ENCODE measurements at regions not wholly inside any gene's neighbourhood (a gene's known extent, or its start where the extent isn't known, plus 50 kb on each side); places are given as distances from the start of the nearest gene placed in this dataset.
A peak's percentile ranks its signal among the peaks of the same experiment; 100 is the strongest.

- DNase-seq (ENCODE audit: low read depth): peak; percentile 29
Observed at GRCh38 chr2:224211791-224212190, 172.7 kb upstream of the SERPINE2 start.

- DNase-seq (ENCODE audit: low read depth): no peak
Observed at GRCh38 chr2:224211181-224211480, 172.0 kb upstream of the SERPINE2 start.

- no peak for DNase-seq (ENCODE audit: low read depth)
Observed at GRCh38 chr2:224210286-224211180, 171.4 kb upstream of the SERPINE2 start.

- no peak for DNase-seq (ENCODE audit: low read depth)
Observed at GRCh38 chr2:224209555-224210285, 170.6 kb upstream of the SERPINE2 start.

DNA sequence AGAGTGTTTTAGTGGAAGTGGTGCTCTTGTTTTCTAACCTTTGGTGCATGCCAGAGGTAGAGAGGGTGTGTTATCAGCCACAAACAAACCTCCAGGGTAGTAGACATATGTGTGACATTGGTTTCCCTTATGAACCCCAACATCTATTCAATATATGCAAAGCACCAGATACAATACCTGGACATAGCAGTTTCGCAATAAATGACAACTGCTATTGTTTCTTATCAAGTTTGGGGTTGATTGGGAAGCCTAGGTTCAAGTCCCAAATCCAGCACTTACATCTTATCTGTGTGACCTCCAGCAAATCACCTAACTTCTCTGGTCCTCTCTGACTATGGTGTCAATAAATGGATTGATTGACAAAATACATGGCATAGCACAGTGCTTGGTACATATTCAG is 169.4 kb upstream of the SERPINE2 start:
- no peak for DNase-seq (ENCODE audit: low read depth)

DNA sequence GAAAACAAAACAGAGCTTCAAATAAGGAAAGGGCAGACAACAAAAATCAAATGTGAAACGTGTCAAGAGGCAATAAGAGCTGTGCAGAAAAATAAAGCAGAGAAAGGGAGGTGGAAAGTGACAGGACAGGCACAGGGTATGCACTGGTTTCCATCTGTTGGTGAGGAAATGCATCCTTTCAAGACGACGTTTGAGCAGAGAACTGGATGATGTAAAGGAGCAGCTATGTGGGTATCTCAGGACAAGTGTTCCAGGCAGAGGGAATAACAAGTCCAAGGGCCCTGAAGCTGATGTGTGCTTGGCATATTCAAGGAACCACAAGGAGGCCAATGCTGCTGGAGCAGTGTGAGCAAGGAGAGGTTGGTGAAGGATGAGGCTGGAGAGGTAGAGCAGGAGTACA is 168.9 kb upstream of the SERPINE2 start:
- no peak for DNase-seq (ENCODE audit: low read depth)

DNA sequence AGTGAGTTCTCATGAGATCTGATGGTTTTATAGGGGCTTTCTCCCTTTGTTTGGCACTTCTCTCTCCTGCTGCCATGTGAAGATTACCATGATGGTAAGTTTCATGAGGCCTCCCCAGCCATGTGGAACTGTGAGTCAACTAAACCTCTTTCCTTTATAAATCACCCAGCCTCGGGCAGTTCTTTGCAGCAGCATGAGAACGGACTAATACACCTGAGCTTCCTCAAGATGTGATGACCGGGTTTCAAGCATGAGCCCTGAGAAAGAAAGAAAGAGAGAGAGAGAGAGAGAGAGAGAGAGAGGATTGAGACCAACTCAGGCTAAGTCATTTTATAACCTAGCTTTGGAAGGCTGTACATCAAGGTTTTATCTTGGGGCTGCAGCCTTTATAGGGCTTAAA is 167.7 kb upstream of the SERPINE2 start:
- no peak for DNase-seq (ENCODE audit: low read depth)

- DNase-seq (ENCODE audit: low read depth): no peak
Observed at GRCh38 chr2:224202281-224202865, 163.3 kb upstream of the SERPINE2 start.

DNA sequence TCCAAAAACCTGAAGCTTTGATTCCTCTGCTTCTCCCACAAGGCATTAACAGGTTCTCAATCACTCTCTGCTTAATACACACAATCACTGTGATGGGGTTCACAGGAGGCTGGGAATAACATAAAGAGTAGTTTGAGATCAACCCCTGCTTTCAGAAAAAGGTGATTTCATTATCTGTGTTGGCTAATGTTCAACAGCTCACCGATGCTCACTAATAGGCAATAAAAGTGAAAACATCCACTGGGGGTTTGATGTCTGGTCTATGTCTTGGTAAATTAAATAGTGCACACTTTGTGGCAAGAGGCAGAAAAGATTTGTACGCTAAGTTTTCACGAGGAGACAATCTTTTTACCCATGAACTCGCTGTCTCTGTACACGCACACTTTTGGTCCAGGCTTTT is 159.3 kb upstream of the SERPINE2 start:
- no peak for DNase-seq (ENCODE audit: low read depth)

GRCh38 chr2:224196810-224197209 is 157.7 kb upstream of the SERPINE2 start:
- no peak for DNase-seq (ENCODE audit: low read depth)

DNA sequence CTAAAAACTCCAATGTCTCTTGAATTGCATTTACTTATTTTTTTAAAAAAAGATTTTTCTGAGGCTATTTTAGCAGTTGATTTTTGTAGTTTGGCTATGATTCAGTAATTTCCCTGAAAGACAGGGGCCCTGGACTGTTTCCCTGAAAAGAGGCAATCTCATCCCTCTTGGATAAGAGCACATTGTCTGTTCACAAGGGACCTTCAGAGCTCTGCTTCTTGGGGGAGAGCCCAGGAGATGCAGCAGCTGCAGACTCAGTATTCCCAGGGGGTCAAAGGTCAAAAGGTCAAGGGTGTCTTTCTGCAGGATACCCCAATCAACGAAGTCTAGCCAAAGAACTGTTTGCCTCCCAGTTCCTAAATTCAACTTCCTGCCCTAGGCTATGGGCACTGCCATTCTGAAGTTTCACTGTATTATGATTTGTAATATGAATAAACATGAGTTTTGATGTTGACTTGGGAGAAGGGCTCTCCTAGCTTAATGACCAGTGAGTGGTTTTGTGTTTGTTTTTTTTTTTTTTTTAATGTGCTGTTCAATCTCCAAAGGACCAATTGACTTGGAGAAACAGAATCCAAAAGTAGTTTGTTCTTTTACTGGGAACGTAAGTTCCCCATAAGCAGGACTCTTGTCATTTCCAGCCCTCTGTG is 157.0 kb upstream of the SERPINE2 start:
- DNase-seq (ENCODE audit: low read depth): peak; percentile 43

- no peak for DNase-seq (ENCODE audit: low read depth)
Observed at GRCh38 chr2:224194161-224194560, 155.1 kb upstream of the SERPINE2 start.

DNA sequence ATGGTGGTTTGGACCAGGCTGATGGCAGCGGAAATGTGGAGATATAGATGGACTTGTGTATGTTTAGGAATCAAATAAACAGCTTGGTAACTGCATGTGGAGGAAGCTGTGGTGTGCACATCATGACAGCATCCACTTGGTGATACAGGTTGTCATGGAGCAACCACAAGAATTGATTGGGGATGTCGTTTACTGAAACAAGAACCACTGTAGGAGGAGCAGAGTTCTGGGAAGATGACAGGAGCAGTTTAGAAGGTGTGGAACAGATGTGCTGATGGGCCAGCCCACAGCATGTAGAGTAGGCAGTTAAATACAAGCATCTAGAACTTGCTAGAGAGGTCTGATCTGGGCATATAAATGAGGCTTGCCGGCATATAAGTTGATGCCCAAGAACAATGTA is 152.4 kb upstream of the SERPINE2 start:
- no peak for DNase-seq (ENCODE audit: low read depth)

GRCh38 chr2:224190936-224191270 is 151.8 kb upstream of the SERPINE2 start:
- DNase-seq (ENCODE audit: low read depth): no peak

GRCh38 chr2:224190234-224190935 is 151.3 kb upstream of the SERPINE2 start:
- DNase-seq (ENCODE audit: low read depth): no peak

GRCh38 chr2:224187220-224187619 is 148.1 kb upstream of the SERPINE2 start:
- no peak for DNase-seq (ENCODE audit: low read depth)

DNA sequence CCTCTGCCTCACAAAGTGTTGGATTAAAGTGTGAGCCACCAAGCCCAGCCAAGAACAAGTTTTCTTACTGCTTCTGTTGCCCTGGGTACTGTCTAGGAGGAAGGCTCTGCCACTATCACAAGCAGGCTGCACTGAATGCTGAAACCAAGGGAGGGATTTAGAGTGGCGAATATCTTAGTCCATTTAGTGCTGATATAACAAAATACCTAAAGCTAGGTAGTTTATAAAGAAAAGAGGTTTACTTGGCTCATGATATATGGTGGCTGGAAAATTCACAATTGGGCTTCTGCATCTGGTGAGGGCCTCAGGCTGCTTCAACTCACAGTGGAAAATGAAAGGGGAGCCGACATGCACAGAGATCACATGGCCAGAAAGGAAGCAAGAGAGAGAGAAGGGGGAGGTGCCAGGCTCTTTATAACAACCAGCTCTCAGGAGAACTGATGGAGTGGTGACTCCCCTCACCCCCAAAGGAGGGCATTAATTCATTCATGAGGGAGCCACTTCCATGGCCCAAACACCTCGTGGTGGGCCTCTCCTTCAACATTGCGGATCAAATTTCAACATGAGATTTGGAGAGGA is 146.0 kb upstream of the SERPINE2 start:
- DNase-seq (ENCODE audit: low read depth): no peak

- DNase-seq (ENCODE audit: low read depth): no peak
Observed at GRCh38 chr2:224183086-224183485, 144.0 kb upstream of the SERPINE2 start.

- DNase-seq (ENCODE audit: low read depth): no peak
Observed at GRCh38 chr2:224182498-224182897, 143.4 kb upstream of the SERPINE2 start.

- DNase-seq (ENCODE audit: low read depth): no peak
Observed at GRCh38 chr2:224181534-224182155, 142.6 kb upstream of the SERPINE2 start.

GRCh38 chr2:224180810-224181209 is 141.7 kb upstream of the SERPINE2 start:
- no peak for DNase-seq (ENCODE audit: low read depth)
